HCT116 (cell line): ENCODE measurements at regions not wholly inside any gene's neighbourhood (a gene's known extent, or its start where the extent isn't known, plus 50 kb on each side); places are given as distances from the start of the nearest gene placed in this dataset.

Experiments used
- ATAC-seq: fragments of 200-7000 bp; cut with Tn5 transposase; 2 replicates; pipeline ENCODE4 v1.9.1; 2020; ENCODE audit warnings: mild to moderate bottlenecking, moderate library complexity
- BruUV-seq: library from RNA; stranded (reverse); fragments of 400-500 nt; replicated peaks from 2 replicates; lab custom pipeline; 2021; lab: Mats Ljungman, UMichigan
- CTCF ChIA-PET: fragments of 300-600 bp; sonication (Branson Sonifier 250); formaldehyde crosslinking; loops from one replicate; lab custom pipeline; 2021; ENCODE audit warnings: antibody characterized with exemption; lab: Charles Lee
- POLR2A ChIA-PET: fragments of 300-600, 350-600 bp; sonication (Branson Sonifier 250); formaldehyde crosslinking; loops from one replicate; lab custom pipeline; 2021; ENCODE audit warnings: antibody characterized with exemption; lab: Charles Lee
- RAD21 ChIA-PET, 2 experiments: fragments of 300-600 bp; sonication (Branson Sonifier 250); formaldehyde crosslinking; loops; one replicate each; lab custom pipeline; 2023; ENCODE audit warnings: low total read pairs in 2 of 2; ENCODE audit not compliant: uncharacterized antibody in 2 of 2, unreplicated experiment in 2 of 2, low non-redundant PET in 1 of 2; lab: Charles Lee
- DNase-seq: peaks from one replicate; pipeline ENCODE4 v3.0.0-alpha.2; 2010; ENCODE audit warnings: low read depth, low spot score
- H2AFZ ChIP-seq: fragments of 200-600 bp; shearing (Covaris generic), sonication (generic); 2 replicates; pipeline ENCODE4 v1.6.1; 2017; ENCODE audit warnings: low read depth, mixed run types, mixed read lengths, antibody characterized with exemption, low read length; ENCODE audit not compliant: poor library complexity, severe bottlenecking
- H3K27ac ChIP-seq: 2 replicates; pipeline ENCODE4 v1.5.1; 2012; ENCODE audit warnings: low read depth, low read length
- H3K27me3 ChIP-seq: fragments of 200-600 bp; sonication (generic); 2 replicates; pipeline ENCODE4 v1.6.1; 2016; ENCODE audit warnings: mixed run types, low read length, mixed read lengths; ENCODE audit not compliant: insufficient read depth
- H3K36me3 ChIP-seq, 2 experiments: fragments of 200-500 bp in 1 of 2; fragments of 200-600 bp in 1 of 2; sonication (Bioruptor generic) in 1 of 2; sonication (generic) in 1 of 2; 2 replicates each; pipeline versions ENCODE4 v1.5.1 to v1.6.1; 2014 to 2016; ENCODE audit warnings: low read length in 2 of 2, inconsistent platforms in 1 of 2, mixed read lengths in 1 of 2, mixed run types in 1 of 2; ENCODE audit not compliant: insufficient read depth in 2 of 2, control insufficient read depth in 1 of 2
- H3K4me1 ChIP-seq, 2 experiments: fragments of 200-600 bp in 1 of 2; sonication (generic) in 1 of 2; 2 replicates each; pipeline versions ENCODE4 v1.5.1 to v1.6.1; 2012 to 2017; ENCODE audit warnings: low read length in 2 of 2, inconsistent platforms in 1 of 2, mild to moderate bottlenecking in 1 of 2, mixed read lengths in 1 of 2, mixed run types in 1 of 2, moderate library complexity in 1 of 2; ENCODE audit not compliant: insufficient read depth in 2 of 2, control insufficient read depth in 1 of 2
- H3K4me2 ChIP-seq: fragments of 200-600 bp; sonication (generic); 2 replicates; pipeline ENCODE4 v1.6.1; 2017; ENCODE audit warnings: mixed run types, low read length, mixed read lengths
- H3K4me3 ChIP-seq, 2 experiments: fragments of 200-600 bp in 1 of 2; sonication (generic) in 1 of 2; replicated peaks in 1 of 2; 2 replicates each; pipeline ENCODE4 v1.5.1; 2011 to 2016; ENCODE audit warnings: low read length in 2 of 2, control low read depth in 1 of 2, low read depth in 1 of 2, mild to moderate bottlenecking in 1 of 2, mixed read lengths in 1 of 2, mixed run types in 1 of 2
- H3K79me2 ChIP-seq: fragments of 200-600 bp; sonication (generic); 2 replicates; pipeline ENCODE4 v1.6.1; 2017; ENCODE audit warnings: mild to moderate bottlenecking, mixed run types, low read length, moderate library complexity, mixed read lengths; ENCODE audit not compliant: insufficient read depth
- H3K9ac ChIP-seq: fragments of 200-600 bp; sonication (generic); 2 replicates; pipeline ENCODE4 v1.6.1; 2016; ENCODE audit warnings: low read length, mixed read lengths
- H3K9me2 ChIP-seq: fragments of 200-600 bp; sonication (generic), shearing (Covaris generic); 2 replicates; pipeline ENCODE4 v1.6.1; 2017; ENCODE audit warnings: mixed run types, mild to moderate bottlenecking, moderate library complexity; ENCODE audit not compliant: insufficient read depth
- H3K9me3 ChIP-seq, 2 experiments: fragments of 200-500 bp in 1 of 2; fragments of 200-600 bp in 1 of 2; sonication (Bioruptor generic) in 1 of 2; sonication (generic) in 1 of 2; 2 replicates each; pipeline ENCODE4 v1.6.1; 2014 to 2017; ENCODE audit warnings: low read length in 2 of 2, mixed read lengths in 2 of 2, inconsistent platforms in 1 of 2, low read depth in 1 of 2, mild to moderate bottlenecking in 1 of 2, mixed run types in 1 of 2, moderate library complexity in 1 of 2; ENCODE audit not compliant: control insufficient read depth in 1 of 2, insufficient read depth in 1 of 2
- H4K20me1 ChIP-seq: fragments of 200-600 bp; sonication (generic), shearing (Covaris generic); 2 replicates; pipeline ENCODE4 v1.6.1; 2017; ENCODE audit warnings: mixed run types, mild to moderate bottlenecking, moderate library complexity; ENCODE audit not compliant: insufficient read depth
- ATF3 ChIP-seq: IDR thresholded peaks from 2 replicates; pipeline ENCODE4 v1.6.1; 2012
- ELF1 ChIP-seq: IDR thresholded peaks from 2 replicates; pipeline ENCODE4 v1.6.1; 2012; ENCODE audit warnings: low read depth, borderline replicate concordance
- JUND ChIP-seq: IDR thresholded peaks from 2 replicates; pipeline ENCODE4 v1.6.1; 2012
- POLR2AphosphoS5 ChIP-seq: IDR thresholded peaks from 2 replicates; pipeline ENCODE4 v1.6.1; 2011; ENCODE audit warnings: mild to moderate bottlenecking, low read depth, low read length, moderate library complexity
- SIN3A ChIP-seq: IDR thresholded peaks from 2 replicates; pipeline ENCODE4 v1.6.1; 2012; ENCODE audit warnings: low read depth
- ZFX ChIP-seq: fragments of 450-650 bp; IDR thresholded peaks from 2 replicates; pipeline ENCODE4 v1.6.1; 2017
- ZNF274 ChIP-seq: fragments of 200-500 bp; sonication (Bioruptor generic); IDR thresholded peaks from 2 replicates; pipeline ENCODE4 v1.6.1; 2014; ENCODE audit warnings: mild to moderate bottlenecking, low read depth, low read length, inconsistent platforms
- intact Hi-C: fragments of 100-400 bp; cut with micrococcal nuclease; formaldehyde crosslinking; loops from 2 replicates; pipeline ENCODE4 v1.10.0; 2022

GRCh38 chr7:16178585-16178984 is 242.8 kb downstream of the CRPPA start:
- Histone ChIP-seq H2AFZ (no peak overlapping the region), H3K9me2 (no peaks in the 10 kb centered on the region), H3K79me2 (no peaks in the 10 kb centered on the region), H3K9ac (no peak overlapping the region), H3K27ac (no peak overlapping the region), H3K27me3 (no peaks in the 10 kb centered on the region), H3K9me3 (no peaks in the 10 kb centered on the region), H3K4me3 (no peak overlapping the region), H3K4me2 (no peak overlapping the region), H4K20me1 (no peaks in the 10 kb centered on the region), H3K4me1 (no peaks in the 10 kb centered on the region)
- ChIA-PET RAD21 (no interaction called here), CTCF (no interaction called here), POLR2A (no interaction called here)
- no peak for DNase-seq
- intact Hi-C loops, result no loop called here
- no TSS peak for BruUV-seq
- TF ChIP-seq SIN3A, result no peak
- TF ChIP-seq ELF1, result no peak
- TF ChIP-seq ZNF274, result no peak
- TF ChIP-seq POLR2AphosphoS5, result no peak
- TF ChIP-seq ATF3, result no peak
- TF ChIP-seq JUND, result no peak
- TF ChIP-seq, all 23 proteins: peak for 0
- no peak for ATAC-seq
- H3K36me3 ChIP-seq, result no peaks in the 10 kb centered on the region

- no peaks in the 10 kb centered on the region for H3K79me2 ChIP-seq
- RAD21 ChIA-PET, result no interaction called here
- POLR2A ChIA-PET, result interaction anchor here (0.7 kb wide), 1 partner anchor 461 kb away, joined by 3 read pairs; no protein-coding TSS in a partner anchor
- TF ChIP-seq JUND (no peak), ZFX (no peak), POLR2AphosphoS5 (no peak), ZNF274 (no peak)
- TF ChIP-seq, all 23 proteins: peak for 0
- Histone ChIP-seq H3K9me2 (no peaks in the 10 kb centered on the region), H3K4me1 (no peaks in the 10 kb centered on the region), H3K9me3 (no peaks in the 10 kb centered on the region), H4K20me1 (no peaks in the 10 kb centered on the region), H3K27me3 (no peaks in the 10 kb centered on the region), H3K9ac (no peak overlapping the region), H3K4me2 (no peak overlapping the region), H2AFZ (no peak overlapping the region), H3K36me3 (no peaks in the 10 kb centered on the region), H3K4me3 (no peak overlapping the region), H3K27ac (no peak overlapping the region)
- ATAC-seq (no peak), DNase-seq (no peak)
- intact Hi-C loops, result no loop called here
- no TSS peak for BruUV-seq
- CTCF ChIA-PET, result no interaction called here
Observed at GRCh38 chr7:16178092-16178491, 243.2 kb downstream of the CRPPA start.
